Colonic mucosa (tissue), 4 donors: ENCODE measurements at regions not wholly inside any gene's neighbourhood (a gene's known extent, or its start where the extent isn't known, plus 50 kb on each side); places are given as distances from the start of the nearest gene placed in this dataset.
A peak's percentile ranks its signal among the peaks of the same experiment; 100 is the strongest.

ENCODE experiments used
- DNase-seq: peaks from one replicate; pipeline ENCODE4 v3.0.0-alpha.2; 2020
- H3K27ac ChIP-seq: fragments of 200-600 bp; one replicate; pipeline ENCODE4 v1.8.0; 2021
- H3K27me3 ChIP-seq: fragments of 200-600 bp; one replicate; pipeline ENCODE4 v1.8.0; 2021
- H3K36me3 ChIP-seq: fragments of 200-600 bp; one replicate; pipeline ENCODE4 v1.8.0; 2021
- H3K4me1 ChIP-seq: fragments of 200-600 bp; one replicate; pipeline ENCODE4 v1.8.0; 2021; ENCODE audit warnings: mild to moderate bottlenecking
- H3K4me3 ChIP-seq: fragments of 200-600 bp; one replicate; pipeline ENCODE4 v1.8.0; 2021
- H3K9ac ChIP-seq, 2 donors: one replicate each; pipeline ENCODE4 v1.7.0; 2013; ENCODE audit warnings: control low read depth in 2 of 2, low read depth in 2 of 2, low read length in 2 of 2
- H3K9me3 ChIP-seq: fragments of 200-600 bp; one replicate; pipeline ENCODE4 v1.8.0; 2021
- CTCF ChIP-seq: fragments of 200-600 bp; IDR thresholded peaks from one replicate; pipeline ENCODE4 v1.8.0; 2022; ENCODE audit warnings: antibody characterized with exemption, mild to moderate bottlenecking
- intact Hi-C: fragments of 100-400 bp; cut with DNase I; formaldehyde crosslinking; loops from one replicate; pipeline ENCODE4 v1.14.1; 2022
- donor health status: healthy.
- donor health status: DM: no; HTN: no; CAD: no.
- donor health status: DM: no; HTN: no; CAD: no.

GRCh38 chr10:80697926-80698325, 160.2 kb downstream of the SH2D4B start:
- Histone ChIP-seq H3K4me1 (no peaks in the 10 kb centered on the region), H3K9ac (no peak overlapping the region), H3K27me3 (no peaks in the 10 kb centered on the region), H3K4me3 (no peak overlapping the region), H3K36me3 (no peaks in the 10 kb centered on the region), H3K27ac (no peak overlapping the region), H3K9me3 (no peaks in the 10 kb centered on the region)
- TF ChIP-seq CTCF = no peak
- DNase-seq = no peak
- intact Hi-C loops = no loop called here

GRCh38 chr10:80699602-80700039, 161.9 kb downstream of the SH2D4B start:
- intact Hi-C loops = loop anchor here (5.0 to 10.0 kb wide), 2 partner anchors 37 to 225 kb away; no protein-coding TSS in a partner anchor
- H3K9ac ChIP-seq = no peak overlapping the region
- peak; percentile 78 for TF ChIP-seq CTCF
- H3K4me3 ChIP-seq = no peak overlapping the region
- H3K4me1 ChIP-seq = no peaks in the 10 kb centered on the region
- no peak overlapping the region for H3K27ac ChIP-seq
- no peaks in the 10 kb centered on the region for H3K27me3 ChIP-seq
- DNase-seq = peak; percentile 82
- H3K9me3 ChIP-seq = no peaks in the 10 kb centered on the region
- H3K36me3 ChIP-seq = no peaks in the 10 kb centered on the region

GRCh38 chr10:80700252-80700651, 162.6 kb downstream of the SH2D4B start:
- H3K9me3 ChIP-seq = no peaks in the 10 kb centered on the region
- no peak overlapping the region for H3K4me3 ChIP-seq
- no peak overlapping the region for H3K27ac ChIP-seq
- H3K27me3 ChIP-seq = no peaks in the 10 kb centered on the region
- no peak for TF ChIP-seq CTCF
- H3K36me3 ChIP-seq = no peaks in the 10 kb centered on the region
- intact Hi-C loops = loop anchor here (5.0 to 10.0 kb wide), 2 partner anchors 38 to 225 kb away; no protein-coding TSS in a partner anchor
- no peaks in the 10 kb centered on the region for H3K4me1 ChIP-seq
- no peak for DNase-seq
- H3K9ac ChIP-seq = no peak overlapping the region

GRCh38 chr10:80700760-80701444, 163.2 kb downstream of the SH2D4B start:
- no peaks in the 10 kb centered on the region for H3K27me3 ChIP-seq
- no peaks in the 10 kb centered on the region for H3K4me1 ChIP-seq
- no peaks in the 10 kb centered on the region for H3K9me3 ChIP-seq
- intact Hi-C loops = loop anchor here (5.0 to 10.0 kb wide), 2 partner anchors 39 to 224 kb away; no protein-coding TSS in a partner anchor
- H3K27ac ChIP-seq = no peak overlapping the region
- H3K4me3 ChIP-seq = no peak overlapping the region
- H3K36me3 ChIP-seq = no peaks in the 10 kb centered on the region
- TF ChIP-seq CTCF = no peak
- no peak for DNase-seq
- no peak overlapping the region for H3K9ac ChIP-seq

- no peaks in the 10 kb centered on the region for H3K27me3 ChIP-seq
- H3K9ac ChIP-seq = no peak overlapping the region
- H3K4me1 ChIP-seq = no peaks in the 10 kb centered on the region
- no peak for DNase-seq
- H3K27ac ChIP-seq = no peak overlapping the region
- H3K4me3 ChIP-seq = no peak overlapping the region
- no peaks in the 10 kb centered on the region for H3K9me3 ChIP-seq
- no peaks in the 10 kb centered on the region for H3K36me3 ChIP-seq
- intact Hi-C loops = loop anchor here (5.0 to 10.0 kb wide), 2 partner anchors 39 to 223 kb away; no protein-coding TSS in a partner anchor
- no peak for TF ChIP-seq CTCF
Measured at GRCh38 chr10:80701706-80702105, 164.0 kb downstream of the SH2D4B start.
